CD4-positive, alpha-beta T cell treated with Interleukin-17A for 4 hours (primary cell): ENCODE measurements at regions not wholly inside any gene's neighbourhood (a gene's known extent, or its start where the extent isn't known, plus 50 kb on each side); places are given as distances from the start of the nearest gene placed in this dataset.
"Not testable (repeated sequence)": the region's sequence is repeated elsewhere in the genome, so short reads cannot be mapped to it uniquely, and the experiment has no call there.

ENCODE experiments used
- DNase-seq: peaks from one replicate; pipeline ENCODE4 v3.0.0-alpha.2; 2020; ENCODE audit warnings: mixed read lengths

GRCh38 chr12:124669271-124669721 is 101.9 kb upstream of the NCOR2 start:
- not testable (repeated sequence) for DNase-seq

- DNase-seq, result no peak
Observed at GRCh38 chr12:124668602-124669001, 101.2 kb upstream of the NCOR2 start.

- no peak for DNase-seq
Observed at GRCh38 chr12:124667506-124668326, 100.3 kb upstream of the NCOR2 start.

- no peak for DNase-seq
Observed at GRCh38 chr12:124666722-124667259, 99.4 kb upstream of the NCOR2 start.

- no peak for DNase-seq
Observed at GRCh38 chr12:124665511-124665910, 98.1 kb upstream of the NCOR2 start.

GRCh38 chr12:124664395-124665111 is 97.1 kb upstream of the NCOR2 start:
- no peak for DNase-seq

- no peak for DNase-seq
Observed at GRCh38 chr12:124663771-124664366, 96.5 kb upstream of the NCOR2 start.

GRCh38 chr12:124663206-124663605 is 95.8 kb upstream of the NCOR2 start:
- DNase-seq, result no peak

GRCh38 chr12:124661341-124661740 is 93.9 kb upstream of the NCOR2 start:
- no peak for DNase-seq

- no peak for DNase-seq
Observed at GRCh38 chr12:124660851-124661250, 93.4 kb upstream of the NCOR2 start.

- no peak for DNase-seq
Observed at GRCh38 chr12:124658806-124659402, 91.5 kb upstream of the NCOR2 start.

GRCh38 chr12:124658302-124658701 is 90.9 kb upstream of the NCOR2 start:
- DNase-seq, result no peak

GRCh38 chr12:124656947-124657434 is 89.6 kb upstream of the NCOR2 start:
- DNase-seq, result no peak

GRCh38 chr12:124655698-124656516 is 88.5 kb upstream of the NCOR2 start:
- DNase-seq, result no peak

GRCh38 chr12:124655048-124655697 is 87.8 kb upstream of the NCOR2 start:
- DNase-seq, result no peak

- DNase-seq, result no peak
Observed at GRCh38 chr12:124654666-124655047, 87.2 kb upstream of the NCOR2 start.

GRCh38 chr12:124653169-124653931 is 85.9 kb upstream of the NCOR2 start:
- DNase-seq, result no peak

- no peak for DNase-seq
Observed at GRCh38 chr12:124652661-124653060, 85.2 kb upstream of the NCOR2 start.

GRCh38 chr12:124651516-124652273 is 84.3 kb upstream of the NCOR2 start:
- no peak for DNase-seq

GRCh38 chr12:124650912-124651311 is 83.5 kb upstream of the NCOR2 start:
- DNase-seq, result no peak
